HuH-7 (cell line): ENCODE measurements at regions not wholly inside any gene's neighbourhood (a gene's known extent, or its start where the extent isn't known, plus 50 kb on each side); places are given as distances from the start of the nearest gene placed in this dataset.
"Not testable (repeated sequence)": the region's sequence is repeated elsewhere in the genome, so short reads cannot be mapped to it uniquely, and the experiment has no call there.

ENCODE experiments used
- DNase-seq: peaks from one replicate; pipeline ENCODE4 v3.0.0; 2011; ENCODE audit warnings: low spot score

DNA sequence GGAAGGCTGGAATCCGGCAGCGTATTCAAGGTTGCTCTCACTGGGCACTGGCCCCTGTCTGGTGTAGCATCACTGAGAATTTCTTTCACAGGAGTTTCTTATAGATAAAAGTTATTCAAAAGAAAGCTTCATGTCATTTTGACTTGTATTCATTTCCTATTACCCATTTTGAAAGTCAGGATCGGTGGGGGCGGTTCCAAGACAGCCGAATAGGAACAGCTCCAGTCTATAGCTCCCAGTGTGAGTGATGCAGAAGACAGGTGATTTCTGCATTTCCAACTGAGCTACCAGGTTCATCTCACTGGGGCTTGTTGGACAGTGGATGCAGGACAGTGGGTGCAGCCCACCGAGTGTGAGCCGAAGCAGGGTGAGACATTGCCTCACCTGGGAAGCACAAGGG lies 51.5 kb upstream of the CDC42EP3 start:
- DNase-seq, result not testable (repeated sequence)

DNA sequence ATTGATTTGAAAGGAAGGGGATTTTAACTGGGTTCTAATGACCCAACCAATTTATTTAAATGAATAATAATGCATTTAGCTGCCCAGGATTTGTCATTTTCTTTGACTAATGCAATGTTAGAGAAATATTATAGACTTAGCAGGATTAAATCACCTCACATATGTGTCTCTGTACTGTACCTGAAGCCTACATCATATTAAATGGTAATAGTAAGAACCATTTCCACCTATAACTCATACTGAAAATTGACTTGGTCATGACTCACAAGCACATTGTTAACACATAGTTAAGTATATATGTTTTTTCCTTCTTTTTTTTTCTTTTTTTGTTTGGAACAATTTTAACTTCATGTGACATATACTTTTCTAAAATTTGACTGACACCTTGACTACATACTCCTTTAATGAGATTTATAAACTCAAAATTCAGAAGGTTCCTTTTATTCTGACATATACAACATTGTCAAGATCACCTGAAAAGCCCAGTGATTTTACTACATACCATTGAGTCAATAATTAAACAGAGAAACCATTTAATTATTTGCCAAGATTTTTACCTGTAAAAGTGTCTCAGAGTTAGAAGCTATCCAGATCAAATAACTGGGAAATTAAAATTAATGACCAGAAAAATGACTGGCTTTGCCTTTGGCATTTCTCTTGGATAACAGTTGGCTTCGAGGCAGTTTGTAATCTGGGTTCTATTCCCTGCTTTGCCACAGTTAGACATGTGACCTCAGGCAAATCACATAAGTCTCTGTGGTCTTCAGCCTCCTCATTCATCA lies 58.8 kb upstream of the CDC42EP3 start:
- no peak for DNase-seq

DNA sequence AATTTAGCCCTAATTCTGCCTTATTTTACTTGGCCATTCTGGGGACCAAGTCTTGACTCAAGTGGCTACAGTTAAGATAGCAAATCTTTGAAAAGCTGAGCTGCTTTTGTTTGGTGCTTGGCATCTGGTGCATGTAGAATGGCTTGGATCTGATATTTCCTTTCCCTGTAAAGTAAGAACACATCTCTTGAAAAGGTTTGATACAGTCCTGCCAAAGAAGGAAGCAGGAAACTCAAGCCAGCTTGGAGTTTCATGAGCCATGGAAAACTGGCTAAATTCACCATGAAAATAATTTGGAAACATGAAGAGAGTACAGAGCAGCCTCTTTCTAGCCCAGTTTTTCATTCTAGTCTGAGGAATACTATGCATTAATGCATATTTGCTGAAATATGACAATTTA lies 61.0 kb upstream of the CDC42EP3 start:
- not testable (repeated sequence) for DNase-seq

DNA sequence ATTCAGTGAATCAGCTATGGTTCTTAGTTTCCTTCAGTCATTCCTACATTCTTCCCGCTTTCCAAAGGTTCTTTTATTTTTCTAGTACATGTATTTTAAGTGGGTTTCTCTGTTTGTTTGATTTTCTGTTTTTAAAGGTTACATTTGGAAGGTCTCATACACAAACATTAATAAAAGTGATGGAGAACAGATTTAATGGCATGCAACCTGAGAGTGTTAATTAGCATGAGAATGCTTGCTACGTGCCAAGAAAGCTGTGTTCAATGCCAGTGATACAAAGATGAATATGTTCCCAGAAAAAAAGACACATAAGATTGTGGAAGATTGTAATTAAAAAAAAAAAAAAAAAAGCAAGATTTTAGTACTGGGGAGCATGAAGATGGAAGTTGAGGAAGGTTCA lies 61.8 kb upstream of the CDC42EP3 start:
- no peak for DNase-seq

DNA sequence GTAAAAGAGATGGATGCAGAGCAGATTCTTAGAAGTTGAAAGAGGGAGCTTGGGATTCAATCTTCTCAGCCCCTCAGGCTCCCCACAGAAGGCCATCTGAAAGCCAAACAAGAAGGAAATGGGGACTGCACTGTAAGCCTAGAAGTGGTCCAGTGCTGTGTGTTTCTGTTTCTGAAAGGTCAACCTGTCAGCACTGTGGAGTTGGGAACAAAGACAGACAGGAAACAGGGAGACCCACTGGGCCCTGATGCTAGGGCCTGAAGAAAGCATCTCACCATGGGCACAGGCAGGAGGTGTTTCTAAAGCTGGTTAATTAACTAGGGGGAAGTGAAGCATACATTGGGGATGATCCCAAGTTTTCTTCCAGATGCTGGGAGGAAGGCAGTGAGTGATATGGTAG lies 62.5 kb upstream of the CDC42EP3 start:
- not testable (repeated sequence) for DNase-seq

DNA sequence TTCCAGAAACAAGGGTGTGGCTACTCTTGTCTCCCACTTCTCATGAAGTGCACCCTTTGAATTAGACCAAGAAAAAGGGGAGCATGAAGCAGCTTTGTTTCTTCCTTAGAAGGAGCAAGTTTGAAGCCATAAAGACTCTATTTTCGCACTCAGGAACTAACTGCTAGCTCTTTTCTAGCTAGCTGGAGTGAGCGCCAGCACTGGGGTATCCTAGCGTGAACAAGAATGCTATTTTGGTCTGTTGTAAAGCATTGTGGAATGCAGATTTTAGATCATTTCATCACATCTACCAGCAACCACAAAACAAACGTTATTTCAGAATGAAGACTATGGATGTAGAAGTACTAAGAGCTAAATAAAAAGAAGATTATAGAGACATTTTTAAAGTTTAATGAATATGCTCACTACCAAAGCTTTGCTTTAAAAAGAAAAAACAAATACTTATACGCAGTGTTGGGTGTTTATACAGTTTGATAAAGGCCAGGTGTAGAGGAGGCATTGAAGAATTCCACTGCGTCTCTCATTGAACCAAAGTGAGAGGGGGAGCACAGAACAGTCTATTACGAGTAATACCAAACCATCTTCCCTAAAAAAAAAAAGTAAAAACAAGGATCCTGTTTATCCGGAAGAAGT lies 63.6 kb upstream of the CDC42EP3 start:
- not testable (repeated sequence) for DNase-seq

DNA sequence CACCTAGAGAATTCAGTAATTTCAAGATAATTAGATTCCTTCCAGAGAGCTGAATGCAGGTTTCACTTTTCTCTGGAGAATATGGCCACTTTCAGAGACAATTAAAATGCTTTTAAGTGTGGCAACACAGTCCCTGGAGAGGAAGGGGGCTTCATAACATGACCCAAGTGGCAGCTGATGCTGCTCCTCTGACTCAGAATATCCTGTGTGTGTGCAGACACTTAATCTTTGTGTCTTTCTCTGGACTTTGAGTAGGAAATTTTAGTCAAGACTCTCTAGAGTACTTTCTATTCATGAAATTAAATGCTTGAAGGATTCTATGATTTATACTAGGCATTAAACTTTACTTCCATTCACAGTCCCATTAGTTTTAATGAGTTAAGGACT lies 64.1 kb upstream of the CDC42EP3 start:
- not testable (repeated sequence) for DNase-seq

DNA sequence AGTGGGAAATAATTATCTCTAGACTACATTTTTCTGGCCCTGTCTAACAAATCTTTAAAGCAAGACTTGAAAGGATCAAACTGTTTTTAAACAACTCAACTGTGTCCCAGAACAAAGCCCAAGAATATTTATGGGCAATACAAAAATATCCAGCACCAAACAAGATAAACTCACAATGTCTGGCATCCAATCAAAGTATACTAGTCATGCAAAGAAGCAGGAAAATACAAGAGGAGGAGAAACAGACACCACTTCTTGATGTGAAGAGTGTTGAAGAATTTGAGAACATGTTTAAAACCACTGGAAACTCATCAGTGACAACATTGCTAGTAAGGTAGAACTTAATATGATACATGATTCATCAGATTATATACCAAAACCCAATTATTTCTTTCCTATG lies 66.1 kb upstream of the CDC42EP3 start:
- no peak for DNase-seq

DNA sequence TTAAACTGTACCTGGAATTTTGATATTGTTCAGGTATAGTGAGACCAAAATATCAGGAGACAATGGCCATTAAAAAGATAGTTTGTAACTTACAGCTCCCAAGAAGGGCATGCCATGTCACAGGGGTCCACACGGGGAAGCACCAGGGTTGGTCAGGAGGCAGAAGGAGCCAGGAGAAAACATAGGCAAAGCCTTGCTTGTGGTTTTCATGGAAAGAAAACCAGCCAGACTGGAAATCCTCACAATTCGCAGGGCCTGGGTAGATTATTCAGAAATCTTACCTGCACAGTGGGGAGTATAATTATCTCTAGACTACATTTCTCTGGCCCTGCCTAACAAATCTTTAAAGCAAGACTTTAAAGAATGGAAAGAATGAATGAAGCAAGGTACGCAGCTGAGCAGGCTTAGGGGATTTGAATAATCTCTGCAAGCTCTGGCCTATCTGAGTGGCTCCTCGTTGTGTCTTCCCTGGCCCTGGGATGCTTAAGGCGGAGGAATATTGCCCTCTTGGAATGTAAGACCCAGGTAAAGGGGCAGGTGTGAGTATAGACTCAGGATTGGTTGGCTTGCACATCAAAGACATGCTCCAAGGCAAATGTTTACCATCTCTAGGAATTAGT lies 66.9 kb upstream of the CDC42EP3 start:
- no peak for DNase-seq

DNA sequence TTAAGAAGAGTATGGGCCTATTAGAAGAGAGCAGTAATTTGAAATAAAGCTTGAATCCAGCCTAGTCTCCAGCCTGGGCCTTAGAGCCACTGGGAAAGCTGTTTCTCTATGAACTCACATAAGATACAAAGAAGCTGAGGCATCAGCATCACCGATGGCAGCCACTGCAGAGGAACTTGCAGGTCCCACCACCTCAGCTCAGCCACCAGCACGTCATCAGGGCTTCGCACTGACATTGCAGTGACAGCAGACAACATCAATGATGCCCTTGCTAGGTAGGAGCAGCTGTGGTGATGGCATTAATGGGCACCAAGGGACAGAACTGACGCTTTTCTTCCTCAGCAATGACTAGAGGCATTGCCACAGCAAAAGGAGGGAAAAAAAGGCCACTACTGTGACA lies 67.7 kb upstream of the CDC42EP3 start:
- DNase-seq, result no peak

DNA sequence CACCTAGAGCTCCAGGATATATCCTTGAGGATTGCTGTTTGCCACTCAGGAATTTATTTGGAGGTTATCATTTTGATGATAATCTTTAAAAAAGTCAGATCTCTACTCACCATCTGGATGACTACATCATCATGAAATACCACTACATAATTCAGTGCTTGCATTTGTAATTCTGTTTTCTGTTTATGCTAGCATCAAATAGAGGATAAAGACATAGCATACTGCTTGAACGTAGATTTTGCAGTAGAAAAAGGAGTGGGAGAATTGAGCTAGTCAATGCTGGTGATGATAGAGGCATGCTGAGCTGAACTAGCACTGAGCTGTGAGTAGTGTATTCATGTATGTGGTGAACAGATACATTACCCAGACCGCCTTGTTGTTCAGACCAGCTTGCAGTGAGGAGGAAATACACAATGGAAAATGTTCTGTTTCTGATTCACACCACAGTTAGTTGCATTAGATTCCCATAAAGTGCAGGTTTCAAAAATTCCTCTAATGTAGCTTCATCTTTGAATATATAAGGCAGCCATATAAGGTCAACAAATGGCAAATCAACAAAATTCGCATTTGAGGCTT lies 68.8 kb upstream of the CDC42EP3 start:
- DNase-seq, result no peak

DNA sequence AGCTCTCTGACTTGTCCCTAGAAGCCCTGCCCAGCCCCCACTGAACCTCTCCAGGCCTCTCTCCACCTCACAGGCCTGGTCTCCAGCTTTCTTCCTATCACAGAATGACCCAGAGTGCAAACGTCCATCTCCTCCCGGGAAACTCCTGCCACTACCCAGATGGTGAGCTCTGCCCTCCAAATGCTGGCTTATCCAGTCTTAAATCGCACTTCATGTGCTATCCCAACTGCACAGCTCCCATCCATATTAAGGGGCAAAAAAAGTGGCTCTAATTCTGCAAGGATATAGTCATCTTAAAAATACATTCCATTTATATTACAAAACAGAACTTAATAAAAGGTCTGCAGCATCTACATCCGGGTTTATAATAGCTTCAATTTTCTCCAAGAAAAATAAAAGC lies 70.8 kb upstream of the CDC42EP3 start:
- no peak for DNase-seq

DNA sequence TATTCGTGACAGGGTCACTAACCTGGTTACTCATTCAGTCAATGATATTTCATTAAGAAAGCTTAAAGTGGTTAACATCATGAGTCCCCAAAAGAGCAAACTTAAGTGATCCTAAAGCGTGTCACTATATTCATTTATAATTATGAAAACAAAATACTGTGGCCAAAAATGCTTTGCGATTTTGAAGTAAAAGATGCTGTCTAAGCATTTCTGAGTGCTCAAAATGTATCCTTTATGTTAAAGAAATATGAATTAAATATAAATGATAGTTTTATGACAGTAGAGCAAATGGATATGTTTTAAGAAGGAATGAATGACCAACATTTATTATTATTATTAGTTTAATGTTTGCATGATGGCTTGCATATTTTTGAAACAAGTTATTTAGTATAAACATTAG lies 72.6 kb upstream of the CDC42EP3 start:
- no peak for DNase-seq

DNA sequence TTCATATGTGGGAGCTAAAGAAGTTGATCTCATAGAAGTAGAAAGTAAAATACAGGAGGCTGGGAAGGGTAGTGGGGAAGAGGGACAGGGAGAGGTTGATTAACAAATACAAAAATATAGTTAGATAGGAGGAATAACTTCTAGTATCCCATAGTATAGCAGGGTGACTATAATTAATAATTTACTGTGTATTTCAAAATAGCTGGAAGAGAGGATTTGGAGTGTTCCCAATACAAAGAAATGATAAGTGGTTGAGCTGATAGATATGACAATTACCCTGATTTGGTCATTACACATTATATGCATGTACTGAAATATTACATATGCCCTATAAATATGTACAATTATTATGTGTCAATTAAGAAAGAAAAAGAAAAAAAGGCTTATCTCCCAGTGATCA lies 73.5 kb upstream of the CDC42EP3 start:
- DNase-seq, result not testable (repeated sequence)

DNA sequence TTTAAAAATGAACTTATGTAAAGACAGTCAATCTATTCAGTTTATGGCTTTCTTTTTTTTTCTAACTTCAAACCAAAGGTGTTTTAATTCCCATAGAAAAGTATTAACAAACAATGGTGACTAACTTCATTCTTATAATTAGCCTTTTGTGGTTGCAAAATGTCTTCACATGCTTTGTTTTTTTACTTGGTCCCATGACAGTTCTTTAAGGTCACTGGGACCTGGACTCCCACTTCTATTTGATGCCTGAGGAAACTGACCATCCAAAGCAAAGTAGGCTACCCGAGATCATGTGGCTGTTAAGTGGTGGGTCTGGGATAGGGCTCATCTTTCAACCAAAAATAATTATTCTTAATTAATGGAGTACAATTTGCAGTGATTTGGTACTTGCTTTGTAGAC lies 74.6 kb upstream of the CDC42EP3 start:
- DNase-seq, result not testable (repeated sequence)

DNA sequence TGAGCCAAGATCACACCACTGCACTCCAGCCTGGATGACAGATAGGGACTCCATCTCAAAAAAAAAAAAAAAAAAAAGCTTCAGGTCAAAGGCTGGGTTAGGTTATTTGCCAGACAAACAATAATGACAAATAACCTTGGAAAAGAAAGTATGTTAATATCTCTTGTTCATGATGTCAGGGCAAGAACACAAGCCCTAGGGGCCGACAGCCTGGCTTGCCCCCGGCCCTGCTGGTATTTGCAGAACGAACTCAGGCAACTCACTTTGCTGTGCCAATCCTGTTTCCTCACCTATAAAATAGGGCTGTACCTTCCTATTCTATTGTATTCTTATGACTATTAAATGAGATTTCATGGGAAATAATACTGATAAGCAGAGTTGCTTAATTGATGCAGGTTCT lies 75.4 kb upstream of the CDC42EP3 start:
- no peak for DNase-seq

DNA sequence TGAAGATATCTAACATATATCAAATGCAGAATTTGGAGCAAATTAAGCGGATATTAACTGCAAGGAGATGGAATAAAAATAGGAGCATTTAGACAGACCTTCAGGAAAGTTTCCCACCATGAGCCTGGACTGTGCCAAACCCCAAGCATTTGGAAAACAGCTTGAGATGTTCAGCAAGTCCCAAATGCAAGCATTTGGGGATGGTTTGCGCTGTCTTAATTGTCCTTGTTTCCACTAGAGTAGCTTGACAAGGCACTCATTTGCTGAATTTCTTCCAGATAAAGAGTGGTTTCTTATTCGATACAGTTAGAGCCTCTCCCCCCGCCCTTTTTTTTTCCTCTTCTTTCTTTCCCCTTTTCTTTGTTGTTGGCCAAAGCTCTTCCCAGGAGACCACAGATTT lies 77.1 kb upstream of the CDC42EP3 start:
- no peak for DNase-seq

DNA sequence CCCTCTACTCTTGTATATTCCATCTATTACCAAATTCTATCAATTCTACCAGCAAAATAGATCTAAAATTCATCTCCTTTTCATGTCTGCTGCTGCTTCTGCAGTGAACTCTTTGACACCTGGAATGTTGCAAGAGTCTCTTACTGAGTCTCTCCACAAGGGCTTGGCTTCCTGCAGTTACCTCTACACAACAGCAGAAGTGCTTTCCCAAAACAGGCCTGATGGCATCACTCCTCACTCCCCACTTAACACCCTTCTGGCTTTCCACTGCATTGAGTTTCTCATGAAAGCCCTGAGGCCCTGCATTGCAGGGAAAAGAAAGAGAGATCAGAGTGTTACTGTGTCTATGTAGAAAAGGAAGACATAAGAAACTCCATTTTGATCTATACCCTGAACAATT lies 78.8 kb upstream of the CDC42EP3 start:
- not testable (repeated sequence) for DNase-seq

DNA sequence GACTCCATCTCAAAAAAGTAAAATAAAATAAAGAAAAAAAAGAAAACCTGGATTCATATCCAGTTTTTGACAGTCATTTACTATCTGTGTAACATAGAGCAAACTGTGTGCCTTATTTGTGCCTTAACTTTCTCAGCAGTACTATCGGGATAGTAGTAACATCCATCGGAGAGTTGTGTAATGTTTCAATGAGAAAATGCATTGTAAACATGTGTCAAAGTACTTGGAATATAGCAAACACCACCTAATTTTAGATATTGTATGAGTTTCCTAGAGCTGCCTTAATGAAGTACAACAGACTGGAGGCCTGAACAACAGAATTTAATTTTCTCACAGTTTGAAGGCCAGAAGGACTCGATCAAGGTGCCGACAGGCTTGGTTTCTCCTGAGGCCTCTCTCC lies 81.3 kb upstream of the CDC42EP3 start:
- DNase-seq, result no peak

DNA sequence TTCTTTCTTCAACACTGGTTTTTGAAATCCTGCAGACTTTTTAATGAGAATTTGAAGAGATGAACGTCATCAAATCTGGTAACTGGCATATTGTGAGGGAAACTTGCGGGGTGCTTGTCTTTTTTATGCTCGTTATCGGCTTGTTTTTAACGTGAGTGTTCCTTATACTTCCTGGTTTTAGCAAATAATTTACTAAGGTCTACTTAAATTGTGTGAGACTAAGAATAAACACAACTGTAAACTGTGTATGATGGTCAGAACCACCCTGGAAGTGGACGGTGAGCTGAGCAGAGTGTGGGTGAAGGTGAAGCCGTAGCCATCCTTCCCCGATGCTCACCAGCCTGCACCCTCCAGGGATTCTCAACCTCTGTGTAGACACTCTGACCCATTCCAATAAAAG lies 82.3 kb upstream of the CDC42EP3 start:
- no peak for DNase-seq

DNA sequence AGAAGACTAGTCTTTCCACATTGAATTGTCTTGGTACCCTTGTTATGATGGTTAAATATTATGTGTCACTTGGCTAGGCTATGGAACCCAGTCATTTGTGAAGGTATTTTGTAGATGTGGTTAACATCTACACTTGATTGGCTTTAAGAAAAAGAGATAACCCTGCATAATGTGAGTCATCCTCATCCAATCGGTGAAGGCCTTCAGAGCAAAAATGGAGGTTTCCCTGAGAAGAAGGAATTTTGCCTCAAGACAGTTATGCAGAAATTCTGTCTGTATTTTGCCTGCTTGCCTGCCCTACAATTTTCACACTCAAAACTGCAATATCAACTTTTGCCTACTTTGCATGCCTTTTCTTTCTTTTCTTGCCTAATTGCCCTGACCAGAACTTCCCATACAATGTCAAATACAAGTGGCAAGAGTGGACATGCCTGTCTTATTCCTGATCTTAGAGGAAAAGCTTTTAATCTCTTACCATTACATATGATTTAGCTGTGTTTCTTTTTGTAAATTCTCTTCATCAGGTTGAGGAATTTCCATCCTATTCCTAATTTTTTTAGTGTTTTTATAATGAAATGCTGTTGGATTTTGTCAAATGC lies 84.6 kb upstream of the CDC42EP3 start:
- DNase-seq, result not testable (repeated sequence)

DNA sequence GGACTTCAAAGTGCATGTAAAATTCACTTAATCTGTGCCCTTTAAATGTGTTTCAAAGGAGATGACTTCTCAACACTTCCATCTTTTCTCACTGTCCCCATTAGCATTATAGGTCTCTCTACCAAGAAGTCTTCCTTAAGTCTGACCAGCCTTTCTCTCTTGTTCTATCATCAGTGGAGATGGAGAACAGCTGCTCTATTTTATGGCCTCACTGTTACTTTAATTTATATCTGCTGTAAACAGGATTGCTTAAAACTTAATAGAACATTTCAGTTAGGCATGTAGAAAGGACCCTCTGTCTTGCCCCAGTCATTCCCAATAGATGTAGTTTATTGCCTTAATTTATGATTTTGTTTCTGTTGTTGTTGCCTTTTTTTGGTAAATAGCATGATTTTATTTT lies 86.0 kb upstream of the CDC42EP3 start:
- not testable (repeated sequence) for DNase-seq

DNA sequence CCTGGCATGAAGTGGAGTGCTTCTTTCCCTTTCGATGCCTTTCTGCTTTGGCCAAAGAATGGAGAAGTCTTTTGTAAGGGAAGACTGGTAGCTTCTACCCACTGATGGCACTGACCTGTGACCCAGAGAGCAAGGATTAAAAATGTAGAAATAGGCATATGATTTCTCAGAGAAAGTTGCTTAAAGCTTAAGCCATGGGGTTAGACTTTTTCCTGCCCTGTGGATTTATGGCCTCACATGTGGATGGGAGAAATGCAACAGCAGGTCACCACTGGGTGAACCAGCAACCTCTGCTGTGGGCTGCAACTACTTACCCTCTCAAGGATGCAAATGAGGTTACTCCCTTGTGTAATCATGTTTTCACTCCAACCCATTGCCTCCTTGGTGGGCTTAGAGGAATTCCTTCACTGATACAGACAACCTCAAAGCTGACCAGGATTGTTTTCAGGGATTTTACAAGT lies 86.7 kb upstream of the CDC42EP3 start:
- not testable (repeated sequence) for DNase-seq
